ENCODE measurements at regions not wholly inside any gene's neighbourhood (a gene's known extent, or its start where the extent isn't known, plus 50 kb on each side); places are given as distances from the start of the nearest gene placed in this dataset.
"Not testable (repeated sequence)": the region's sequence is repeated elsewhere in the genome, so short reads cannot be mapped to it uniquely, and the experiment has no call there.

DNA sequence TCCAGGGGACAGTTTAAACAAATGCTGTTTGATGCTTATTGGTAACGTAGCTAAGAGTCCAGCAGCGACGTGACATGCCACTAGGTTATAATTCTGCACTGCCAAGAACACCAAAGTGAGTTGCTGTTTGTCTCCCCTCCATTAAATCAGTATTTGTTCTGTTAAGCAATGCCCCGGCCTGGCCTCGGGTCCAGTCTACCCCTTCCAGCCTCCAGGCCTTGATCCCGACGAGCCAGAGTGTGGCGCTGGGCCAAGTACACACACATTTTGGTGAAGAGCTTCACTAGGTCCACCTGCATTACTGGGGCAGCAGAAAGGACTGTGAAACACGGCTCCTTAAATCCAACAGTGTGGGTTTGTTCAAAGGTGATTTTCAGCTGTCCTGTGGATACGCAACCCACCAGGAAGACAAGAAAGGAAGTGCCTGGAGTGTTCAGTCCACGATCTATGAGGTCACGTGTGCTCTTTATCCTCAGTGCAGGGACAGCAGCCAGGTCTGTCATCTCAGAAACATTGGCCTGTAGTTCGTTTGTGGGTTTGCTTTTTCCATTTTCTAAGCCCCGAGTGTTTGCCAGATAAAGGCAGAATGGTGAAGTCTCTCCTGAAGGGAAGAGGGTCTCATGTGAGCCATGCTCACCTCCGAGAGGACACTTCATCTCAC lies 58.7 kb upstream of the GPR31 start:
- intact Hi-C loops (cut with micrococcal nuclease); H3K4me3 ChIP-seq (ENCODE audit: low read length); ATAC-seq; H3K27ac ChIP-seq (ENCODE audit: low read length); H3K4me1 ChIP-seq (ENCODE audit: control insufficient read depth, insufficient read depth, low read length); H3K27ac Mint-ChIP-seq; H3K4me1 Mint-ChIP-seq; DNase-seq; H3K9me3 ChIP-seq (ENCODE audit: control insufficient read depth, insufficient read depth, low read length); H3K27me3 Mint-ChIP-seq (ENCODE audit: low read depth in 2 of 2); H3K36me3 ChIP-seq (ENCODE audit: control insufficient read depth, insufficient read depth, low read length); H3K36me3 Mint-ChIP-seq; H3K4me3 Mint-ChIP-seq; H3K27me3 ChIP-seq (ENCODE audit: control insufficient read depth, insufficient read depth, low read length); H3K9me3 Mint-ChIP-seq: not testable (repeated sequence)
- WGBS (ENCODE audit: insufficient coverage): 79% methylated on average over 10 of the region's 15 CpGs

- H3K36me3 Mint-ChIP-seq; H3K4me3 ChIP-seq (ENCODE audit: low read length); H3K4me1 Mint-ChIP-seq; DNase-seq; H3K9me3 ChIP-seq (ENCODE audit: control insufficient read depth, insufficient read depth, low read length); H3K27ac Mint-ChIP-seq; H3K27ac ChIP-seq (ENCODE audit: low read length); H3K27me3 Mint-ChIP-seq (ENCODE audit: low read depth in 2 of 2); H3K9me3 Mint-ChIP-seq; intact Hi-C loops (cut with micrococcal nuclease); H3K36me3 ChIP-seq (ENCODE audit: control insufficient read depth, insufficient read depth, low read length); H3K4me3 Mint-ChIP-seq; ATAC-seq; H3K27me3 ChIP-seq (ENCODE audit: control insufficient read depth, insufficient read depth, low read length); H3K4me1 ChIP-seq (ENCODE audit: control insufficient read depth, insufficient read depth, low read length): not testable (repeated sequence)
- WGBS (ENCODE audit: insufficient coverage): 94% methylated on average over 3 of the region's 4 CpGs
Measured at GRCh38 chr6:167217073-167217472, 59.3 kb upstream of the GPR31 start.

DNA sequence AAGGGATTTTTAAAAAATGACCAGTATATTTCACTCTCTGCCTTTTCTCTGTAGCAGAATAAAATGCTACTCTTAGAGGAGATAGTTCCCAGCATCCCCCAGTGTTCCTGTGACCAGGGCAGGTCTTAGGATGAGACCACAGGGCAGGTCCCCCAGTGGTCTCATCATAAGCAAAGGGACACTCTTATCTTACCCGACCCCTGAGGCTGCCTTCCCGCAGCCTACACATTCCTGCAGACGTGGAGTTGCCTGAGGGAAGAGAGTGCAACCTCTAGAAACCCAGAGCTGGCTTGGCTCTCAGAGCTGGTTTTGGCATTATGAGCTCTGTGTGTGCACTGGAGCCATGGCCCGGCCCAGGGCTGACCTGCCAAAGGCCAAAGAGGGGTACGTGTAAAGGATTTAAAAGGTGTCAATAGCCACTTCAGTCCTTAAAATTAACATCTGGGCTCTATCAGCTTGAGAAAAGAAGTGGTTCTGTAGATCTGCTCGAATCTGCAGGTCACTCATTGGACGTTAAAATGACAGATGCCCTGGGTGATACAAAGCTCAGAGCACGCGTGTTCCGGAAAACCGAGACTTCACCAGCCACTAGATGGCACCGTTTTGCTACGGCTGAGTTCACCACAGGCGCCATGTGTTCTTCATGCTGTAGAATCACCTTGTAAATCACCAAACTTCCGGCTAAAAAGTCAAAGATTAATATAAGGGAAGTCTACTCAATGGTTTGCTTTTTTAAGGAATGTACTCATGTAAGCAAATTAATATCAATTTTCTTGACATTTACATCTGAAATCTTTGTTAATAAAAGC lies 60.4 kb upstream of the GPR31 start:
- intact Hi-C loops (cut with micrococcal nuclease): not testable (repeated sequence)

DNA sequence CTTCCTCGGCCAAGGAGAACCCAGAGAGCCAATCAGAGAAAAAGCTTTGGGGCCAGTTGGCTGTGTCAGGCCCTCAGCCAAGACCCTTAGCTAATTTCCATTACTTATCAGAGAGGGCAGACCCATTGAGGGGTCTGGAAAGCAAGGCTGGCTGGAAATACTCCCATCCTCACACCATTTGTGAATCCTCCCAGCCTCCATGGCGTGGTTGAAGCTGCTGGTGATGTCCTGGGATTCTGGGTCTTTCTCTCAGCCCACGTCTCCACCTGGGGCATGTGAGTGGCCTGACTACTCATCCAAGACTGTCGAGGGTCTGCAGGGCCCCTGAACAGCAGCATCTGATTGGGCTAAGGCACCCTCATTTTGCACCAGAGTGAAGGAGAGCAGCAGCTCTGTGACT lies 61.3 kb upstream of the GPR31 start:
- H3K36me3 ChIP-seq (ENCODE audit: control insufficient read depth, insufficient read depth, low read length); H3K9me3 Mint-ChIP-seq; H3K27me3 Mint-ChIP-seq (ENCODE audit: low read depth in 2 of 2); H3K9me3 ChIP-seq (ENCODE audit: control insufficient read depth, insufficient read depth, low read length); ATAC-seq; H3K27ac Mint-ChIP-seq; H3K4me3 ChIP-seq (ENCODE audit: low read length); H3K4me3 Mint-ChIP-seq; DNase-seq; H3K4me1 ChIP-seq (ENCODE audit: control insufficient read depth, insufficient read depth, low read length); H3K27me3 ChIP-seq (ENCODE audit: control insufficient read depth, insufficient read depth, low read length); H3K27ac ChIP-seq (ENCODE audit: low read length); H3K36me3 Mint-ChIP-seq; intact Hi-C loops (cut with micrococcal nuclease); H3K4me1 Mint-ChIP-seq: not testable (repeated sequence)
- 83% methylated on average over 4 of the region's 4 CpGs for WGBS (ENCODE audit: insufficient coverage)

More for the DNA sequence above, 60.4 kb upstream of the GPR31 start:
- not testable (repeated sequence) for H3K27ac Mint-ChIP-seq; H3K27me3 ChIP-seq (ENCODE audit: control insufficient read depth, insufficient read depth, low read length); H3K27ac ChIP-seq (ENCODE audit: low read length); H3K36me3 ChIP-seq (ENCODE audit: control insufficient read depth, insufficient read depth, low read length); H3K36me3 Mint-ChIP-seq; H3K27me3 Mint-ChIP-seq (ENCODE audit: low read depth in 2 of 2); H3K4me3 ChIP-seq (ENCODE audit: low read length); H3K9me3 Mint-ChIP-seq; H3K4me1 ChIP-seq (ENCODE audit: control insufficient read depth, insufficient read depth, low read length); H3K4me1 Mint-ChIP-seq; H3K9me3 ChIP-seq (ENCODE audit: control insufficient read depth, insufficient read depth, low read length); H3K4me3 Mint-ChIP-seq
- peak in 1 of 2 donors; percentile 57 for DNase-seq
- WGBS (ENCODE audit: insufficient coverage): no CpG with 5 or more reads among the region's 15 CpGs
- ATAC-seq: peak; percentile 62 to 84 (median 69)

- no peak overlapping the region for H3K27ac Mint-ChIP-seq
Measured at GRCh38 chr6:167219967-167220512, 62.3 kb upstream of the GPR31 start.

More at GRCh38 chr6:167219967-167220512, 62.3 kb upstream of the GPR31 start:
- 82% methylated on average over 15 of the region's 19 CpGs for WGBS (ENCODE audit: insufficient coverage)
- Histone ChIP-seq H3K27me3 (ENCODE audit: control insufficient read depth, insufficient read depth, low read length) (no peaks in the 10 kb centered on the region), H3K9me3 (ENCODE audit: control insufficient read depth, insufficient read depth, low read length) (no peaks in the 10 kb centered on the region), H3K4me1 (ENCODE audit: control insufficient read depth, insufficient read depth, low read length) (no peaks in the 10 kb centered on the region), H3K4me3 (ENCODE audit: low read length) (no peak overlapping the region), H3K27ac (ENCODE audit: low read length) (no peak overlapping the region), H3K36me3 (ENCODE audit: control insufficient read depth, insufficient read depth, low read length) (no peaks in the 10 kb centered on the region)
- intact Hi-C loops (cut with micrococcal nuclease): no loop called here
- TF ChIP-seq, protein P1, sequence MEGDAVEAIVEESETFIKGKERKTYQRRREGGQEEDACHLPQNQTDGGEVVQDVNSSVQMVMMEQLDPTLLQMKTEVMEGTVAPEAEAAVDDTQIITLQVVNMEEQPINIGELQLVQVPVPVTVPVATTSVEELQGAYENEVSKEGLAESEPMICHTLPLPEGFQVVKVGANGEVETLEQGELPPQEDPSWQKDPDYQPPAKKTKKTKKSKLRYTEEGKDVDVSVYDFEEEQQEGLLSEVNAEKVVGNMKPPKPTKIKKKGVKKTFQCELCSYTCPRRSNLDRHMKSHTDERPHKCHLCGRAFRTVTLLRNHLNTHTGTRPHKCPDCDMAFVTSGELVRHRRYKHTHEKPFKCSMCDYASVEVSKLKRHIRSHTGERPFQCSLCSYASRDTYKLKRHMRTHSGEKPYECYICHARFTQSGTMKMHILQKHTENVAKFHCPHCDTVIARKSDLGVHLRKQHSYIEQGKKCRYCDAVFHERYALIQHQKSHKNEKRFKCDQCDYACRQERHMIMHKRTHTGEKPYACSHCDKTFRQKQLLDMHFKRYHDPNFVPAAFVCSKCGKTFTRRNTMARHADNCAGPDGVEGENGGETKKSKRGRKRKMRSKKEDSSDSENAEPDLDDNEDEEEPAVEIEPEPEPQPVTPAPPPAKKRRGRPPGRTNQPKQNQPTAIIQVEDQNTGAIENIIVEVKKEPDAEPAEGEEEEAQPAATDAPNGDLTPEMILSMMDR (IDR thresholded peaks at IDR 0.05): no peak
- ATAC-seq: no peak
- H3K9me3 Mint-ChIP-seq: no peaks in the 10 kb centered on the region
- no peak for DNase-seq
- no peaks in the 10 kb centered on the region for H3K4me1 Mint-ChIP-seq
- H3K27me3 Mint-ChIP-seq (ENCODE audit: low read depth in 2 of 2): peaks cover 0 to 8% of the 10 kb centered on the region in 2 donors
- H3K4me3 Mint-ChIP-seq: no peak overlapping the region
- H3K36me3 Mint-ChIP-seq: no peaks in the 10 kb centered on the region

All from natural killer cell (primary cell).